ENCODE measurements at regions not wholly inside any gene's neighbourhood (a gene's known extent, or its start where the extent isn't known, plus 50 kb on each side); places are given as distances from the start of the nearest gene placed in this dataset.

- DNase-seq (ENCODE audit: low spot score) = no peak
- in situ Hi-C loops (cut with MboI; ENCODE audit: low pct_unique_long_range_greater_than_20kb, low sequenced_read_pairs, unreplicated experiment) = no loop called here
- TF ChIP-seq, protein P1, sequence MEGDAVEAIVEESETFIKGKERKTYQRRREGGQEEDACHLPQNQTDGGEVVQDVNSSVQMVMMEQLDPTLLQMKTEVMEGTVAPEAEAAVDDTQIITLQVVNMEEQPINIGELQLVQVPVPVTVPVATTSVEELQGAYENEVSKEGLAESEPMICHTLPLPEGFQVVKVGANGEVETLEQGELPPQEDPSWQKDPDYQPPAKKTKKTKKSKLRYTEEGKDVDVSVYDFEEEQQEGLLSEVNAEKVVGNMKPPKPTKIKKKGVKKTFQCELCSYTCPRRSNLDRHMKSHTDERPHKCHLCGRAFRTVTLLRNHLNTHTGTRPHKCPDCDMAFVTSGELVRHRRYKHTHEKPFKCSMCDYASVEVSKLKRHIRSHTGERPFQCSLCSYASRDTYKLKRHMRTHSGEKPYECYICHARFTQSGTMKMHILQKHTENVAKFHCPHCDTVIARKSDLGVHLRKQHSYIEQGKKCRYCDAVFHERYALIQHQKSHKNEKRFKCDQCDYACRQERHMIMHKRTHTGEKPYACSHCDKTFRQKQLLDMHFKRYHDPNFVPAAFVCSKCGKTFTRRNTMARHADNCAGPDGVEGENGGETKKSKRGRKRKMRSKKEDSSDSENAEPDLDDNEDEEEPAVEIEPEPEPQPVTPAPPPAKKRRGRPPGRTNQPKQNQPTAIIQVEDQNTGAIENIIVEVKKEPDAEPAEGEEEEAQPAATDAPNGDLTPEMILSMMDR (IDR thresholded peaks at IDR 0.05; ENCODE audit: extremely low read depth, insufficient read depth, missing control alignments) = no peak
These were observed 862.3 kb downstream of the SUCLG1 start for GRCh38 chr2:83596592-83597282.

DNA sequence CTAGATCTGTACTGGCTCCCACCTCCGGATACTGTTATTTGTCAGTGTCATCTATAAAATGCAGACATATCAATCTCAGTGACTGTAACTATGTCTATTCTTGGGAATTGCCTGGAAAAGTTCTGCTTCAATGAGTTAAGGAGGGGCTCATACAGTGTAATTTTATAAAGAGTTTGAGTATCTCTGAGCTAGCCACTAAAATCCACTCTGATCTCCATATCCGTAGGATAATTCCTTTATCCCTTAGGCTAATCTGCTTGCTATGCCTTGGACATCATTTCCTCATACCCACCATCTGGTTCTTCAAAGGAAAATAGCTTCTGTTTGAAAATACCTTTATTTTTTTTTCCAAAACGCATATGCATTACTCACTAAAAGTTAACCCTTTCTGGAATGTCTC is 863.2 kb downstream of the SUCLG1 start:
- in situ Hi-C loops (cut with MboI; ENCODE audit: low pct_unique_long_range_greater_than_20kb, low sequenced_read_pairs, unreplicated experiment) = no loop called here
- DNase-seq (ENCODE audit: low spot score) = no peak

GRCh38 chr2:83595121-83595690 is 863.9 kb downstream of the SUCLG1 start:
- no peak for DNase-seq (ENCODE audit: low spot score)
- TF ChIP-seq, protein P1 (IDR thresholded peaks at IDR 0.05; ENCODE audit: extremely low read depth, insufficient read depth, missing control alignments) = no peak
- in situ Hi-C loops (cut with MboI; ENCODE audit: low pct_unique_long_range_greater_than_20kb, low sequenced_read_pairs, unreplicated experiment) = no loop called here

More for the DNA sequence above, 863.2 kb downstream of the SUCLG1 start:
- TF ChIP-seq, protein P1 (IDR thresholded peaks at IDR 0.05; ENCODE audit: extremely low read depth, insufficient read depth, missing control alignments) = no peak

DNA sequence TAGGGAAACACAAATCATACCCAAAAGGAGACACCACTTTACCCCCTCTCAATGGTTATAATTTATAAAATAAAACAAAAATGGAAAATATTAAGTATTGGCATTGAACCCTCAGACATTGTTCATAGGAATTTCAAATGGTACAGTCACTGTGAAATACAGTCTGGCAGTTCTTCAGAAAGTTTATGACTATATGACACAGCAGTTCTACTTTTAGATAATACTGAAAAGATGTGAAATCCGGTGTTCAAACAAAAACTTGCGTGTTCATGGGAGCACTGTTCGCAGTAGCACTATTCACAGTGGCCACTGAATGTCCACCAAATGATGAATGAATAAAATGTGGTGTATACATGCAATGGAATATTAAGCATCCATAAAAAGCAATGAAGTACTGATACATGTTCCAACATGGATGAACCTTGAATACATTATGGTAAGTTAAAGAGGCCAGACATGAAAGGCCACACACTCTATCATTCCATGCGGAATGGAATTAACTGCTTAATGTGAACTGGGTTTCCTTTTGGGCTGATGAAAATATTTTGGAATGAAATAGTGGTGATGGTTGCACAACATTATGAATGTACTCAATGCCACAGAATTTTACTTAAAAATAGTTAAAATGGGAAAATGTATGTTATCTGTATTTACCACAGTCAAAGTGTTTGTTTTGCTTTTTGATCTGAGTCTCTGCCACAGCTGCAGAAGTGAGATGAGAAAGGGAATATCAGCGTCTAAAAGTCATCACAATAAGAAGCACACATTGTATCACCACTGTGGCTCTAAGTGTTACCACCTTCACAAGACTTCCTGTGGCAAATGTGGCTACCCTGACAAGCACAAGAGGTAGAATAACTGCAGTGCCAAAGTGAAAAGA is 864.6 kb downstream of the SUCLG1 start:
- in situ Hi-C loops (cut with MboI; ENCODE audit: low pct_unique_long_range_greater_than_20kb, low sequenced_read_pairs, unreplicated experiment) = no loop called here
- TF ChIP-seq, protein P1 (IDR thresholded peaks at IDR 0.05; ENCODE audit: extremely low read depth, insufficient read depth, missing control alignments) = no peak
- DNase-seq (ENCODE audit: low spot score) = no peak

DNA sequence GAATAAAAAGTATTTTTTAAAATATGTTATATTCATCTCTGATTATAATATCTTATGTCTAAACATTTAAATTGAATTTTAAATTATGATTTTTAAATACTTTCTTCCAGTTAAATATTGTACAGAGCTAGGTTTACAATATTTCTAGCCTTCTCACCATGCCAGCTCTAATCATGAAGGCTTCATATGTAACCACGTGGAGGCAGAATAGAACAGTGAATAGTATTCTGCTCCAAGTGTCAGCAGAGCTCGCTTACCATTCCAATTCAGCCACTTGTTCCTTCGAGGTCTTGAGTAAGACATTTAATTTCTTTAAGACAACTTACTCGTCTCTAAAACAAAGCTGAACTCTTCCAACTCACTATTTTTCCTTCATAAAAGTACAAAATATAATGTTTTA is 871.8 kb downstream of the SUCLG1 start:
- TF ChIP-seq, protein P1 (IDR thresholded peaks at IDR 0.05; ENCODE audit: extremely low read depth, insufficient read depth, missing control alignments) = no peak
- in situ Hi-C loops (cut with MboI; ENCODE audit: low pct_unique_long_range_greater_than_20kb, low sequenced_read_pairs, unreplicated experiment) = no loop called here
- no peak for DNase-seq (ENCODE audit: low spot score)

- DNase-seq (ENCODE audit: low spot score) = no peak
- in situ Hi-C loops (cut with MboI; ENCODE audit: low pct_unique_long_range_greater_than_20kb, low sequenced_read_pairs, unreplicated experiment) = no loop called here
- TF ChIP-seq, protein P1 (IDR thresholded peaks at IDR 0.05; ENCODE audit: extremely low read depth, insufficient read depth, missing control alignments) = no peak
These were observed 873.8 kb downstream of the SUCLG1 start for GRCh38 chr2:83585250-83585649.

Measured in GM13977 (cell line).